Naive thymus-derived CD4-positive, alpha-beta T cell (primary cell): ENCODE measurements at regions not wholly inside any gene's neighbourhood (a gene's known extent, or its start where the extent isn't known, plus 50 kb on each side); places are given as distances from the start of the nearest gene placed in this dataset.

Experiments
- ATAC-seq: fragments of 150-1000 bp; cut with Tn5 transposase; 2 replicates; pipeline ENCODE4 v1.10.0; 2021; ENCODE audit warnings: mild to moderate bottlenecking, moderate library complexity
- CTCF ChIA-PET: fragments of 350-600 bp; sonication (Branson Sonifier 250); formaldehyde crosslinking; loops from one replicate; lab custom pipeline; 2021; ENCODE audit warnings: antibody characterized with exemption; lab: Charles Lee
- POLR2A ChIA-PET: fragments of 350-600 bp; sonication (Branson Sonifier 250); formaldehyde crosslinking; loops from one replicate; lab custom pipeline; 2021; ENCODE audit warnings: antibody characterized with exemption, inconsistent platforms; lab: Charles Lee
- DNase-seq, 9 donors: peaks; one replicate each; pipeline versions ENCODE4 v3.0.0 to v3.0.0-alpha.2; 2020 to 2022; ENCODE audit warnings: mixed read lengths in 1 of 9
- H3K27ac ChIP-seq: one replicate; pipeline ENCODE4 v1.7.0; 2013; ENCODE audit warnings: mild to moderate bottlenecking, low read depth, low read length, moderate library complexity
- H3K27me3 ChIP-seq, 2 donors: one replicate each; pipeline ENCODE4 v1.7.0; 2013; ENCODE audit warnings: low read length in 2 of 2, mild to moderate bottlenecking in 2 of 2, moderate library complexity in 2 of 2; ENCODE audit not compliant: control insufficient read depth in 2 of 2, insufficient read depth in 2 of 2
- H3K36me3 ChIP-seq, 3 experiments: 1 replicate in 2 of 3; 2 replicates in 1 of 3; pipeline ENCODE4 v1.7.0; 2013; ENCODE audit warnings: low read length in 3 of 3, mild to moderate bottlenecking in 3 of 3, moderate library complexity in 1 of 3; ENCODE audit not compliant: insufficient read depth in 3 of 3, control insufficient read depth in 2 of 3
- H3K4me1 ChIP-seq, 2 donors: one replicate each; pipeline ENCODE4 v1.7.0; 2013; ENCODE audit warnings: low read length in 2 of 2, mild to moderate bottlenecking in 2 of 2, moderate library complexity in 1 of 2; ENCODE audit not compliant: control insufficient read depth in 2 of 2, insufficient read depth in 2 of 2
- H3K4me3 ChIP-seq: 2 replicates; pipeline ENCODE4 v1.7.0; 2013; ENCODE audit warnings: mild to moderate bottlenecking, low read length
- H3K9me3 ChIP-seq, 3 experiments: 1 replicate in 2 of 3; 2 replicates in 1 of 3; pipeline ENCODE4 v1.7.0; 2013; ENCODE audit warnings: low read length in 3 of 3; ENCODE audit not compliant: control insufficient read depth in 2 of 3
- H3K27ac Mint-ChIP-seq, 9 donors: one replicate each; pipeline ENCODE4 v1.8.0; 2020 to 2022; ENCODE audit warnings: mixed read lengths in 9 of 9, mild to moderate bottlenecking in 8 of 9, moderate library complexity in 5 of 9, inconsistent platforms in 2 of 9
- H3K27me3 Mint-ChIP-seq, 5 donors: one replicate each; pipeline ENCODE4 v1.8.0; 2021 to 2022; ENCODE audit warnings: mixed read lengths in 5 of 5, mild to moderate bottlenecking in 1 of 5
- H3K36me3 Mint-ChIP-seq, 5 donors: one replicate each; pipeline ENCODE4 v1.8.0; 2020 to 2022; ENCODE audit warnings: mixed read lengths in 5 of 5, mild to moderate bottlenecking in 3 of 5, inconsistent platforms in 1 of 5
- H3K4me1 Mint-ChIP-seq, 7 donors: one replicate each; pipeline ENCODE4 v1.8.0; 2020 to 2022; ENCODE audit warnings: mixed read lengths in 7 of 7, mild to moderate bottlenecking in 3 of 7, inconsistent platforms in 1 of 7
- H3K4me3 Mint-ChIP-seq, 10 donors: one replicate each; pipeline ENCODE4 v1.8.0; 2020 to 2022; ENCODE audit warnings: mild to moderate bottlenecking in 10 of 10, mixed read lengths in 10 of 10, moderate library complexity in 6 of 10, inconsistent platforms in 2 of 10
- H3K9me3 Mint-ChIP-seq, 11 donors: one replicate each; pipeline ENCODE4 v1.8.0; 2020 to 2022; ENCODE audit warnings: mixed read lengths in 11 of 11, mild to moderate bottlenecking in 4 of 11, inconsistent platforms in 1 of 11, moderate library complexity in 1 of 11
- intact Hi-C, 2 donors: fragments of 100-400 bp; cut with micrococcal nuclease; formaldehyde crosslinking; loops; one replicate each; pipeline ENCODE4 v1.15.1; 2023

- ATAC-seq (no peak), DNase-seq (no peak)
- Histone ChIP-seq H3K9me3 (no peaks in the 10 kb centered on the region), H3K4me1 (no peaks in the 10 kb centered on the region), H3K27ac (no peak overlapping the region), H3K27me3 (no peaks in the 10 kb centered on the region), H3K4me3 (no peak overlapping the region), H3K36me3 (no peaks in the 10 kb centered on the region)
- H3K27me3 Mint-ChIP-seq: peaks cover 18 to 58% (median 29%) of the 10 kb centered on the region in 5 donors
- ChIA-PET CTCF (no interaction called here), POLR2A (no interaction called here)
- H3K4me1 Mint-ChIP-seq: no peaks in the 10 kb centered on the region
- H3K9me3 Mint-ChIP-seq: peaks cover 0 to 5% (median 0%) of the 10 kb centered on the region in 11 donors
- no peak overlapping the region for H3K4me3 Mint-ChIP-seq
- no peaks in the 10 kb centered on the region for H3K36me3 Mint-ChIP-seq
- intact Hi-C loops: no loop called here
- no peak overlapping the region for H3K27ac Mint-ChIP-seq
These were observed 68.3 kb upstream of the FRMD1 start for GRCh38 chr6:168147205-168147738.

- H3K9me3 Mint-ChIP-seq: peaks cover 0 to 5% (median 0%) of the 10 kb centered on the region in 11 donors
- H3K4me3 ChIP-seq: no peak overlapping the region
- DNase-seq (no peak), ATAC-seq (no peak)
- no peak overlapping the region for H3K27ac ChIP-seq
- no peak overlapping the region for H3K4me3 Mint-ChIP-seq
- H3K27me3 Mint-ChIP-seq: peaks cover 21 to 61% (median 29%) of the 10 kb centered on the region in 5 donors
- H3K27me3 ChIP-seq: no peaks in the 10 kb centered on the region
- H3K4me1 ChIP-seq: no peaks in the 10 kb centered on the region
- intact Hi-C loops: no loop called here
- H3K27ac Mint-ChIP-seq: no peak overlapping the region
- CTCF ChIA-PET: no interaction called here
- no peaks in the 10 kb centered on the region for H3K36me3 Mint-ChIP-seq
- POLR2A ChIA-PET: no interaction called here
- H3K9me3 ChIP-seq: no peaks in the 10 kb centered on the region
- no peaks in the 10 kb centered on the region for H3K36me3 ChIP-seq
- no peaks in the 10 kb centered on the region for H3K4me1 Mint-ChIP-seq
These were observed 67.0 kb upstream of the FRMD1 start for GRCh38 chr6:168145747-168146596.

- peaks cover 5 to 25% (median 13%) of the 10 kb centered on the region in 5 donors for H3K27me3 Mint-ChIP-seq
- H3K36me3 Mint-ChIP-seq: no peaks in the 10 kb centered on the region
- no peaks in the 10 kb centered on the region for H3K27me3 ChIP-seq
- DNase-seq (no peak), ATAC-seq (no peak)
- intact Hi-C loops: no loop called here
- no peak overlapping the region for H3K27ac Mint-ChIP-seq
- no peak overlapping the region for H3K4me3 ChIP-seq
- no peaks in the 10 kb centered on the region for H3K4me1 ChIP-seq
- peaks cover 0 to 6% (median 0%) of the 10 kb centered on the region in 11 donors for H3K9me3 Mint-ChIP-seq
- H3K9me3 ChIP-seq: no peaks in the 10 kb centered on the region
- H3K4me1 Mint-ChIP-seq: peaks cover 0 to 1% (median 0%) of the 10 kb centered on the region in 7 donors
- POLR2A ChIA-PET: no interaction called here
- CTCF ChIA-PET: no interaction called here
- H3K27ac ChIP-seq: no peak overlapping the region
- H3K4me3 Mint-ChIP-seq: no peak overlapping the region
- H3K36me3 ChIP-seq: no peaks in the 10 kb centered on the region
These were observed 60.1 kb upstream of the FRMD1 start for GRCh38 chr6:168139121-168139520.

GRCh38 chr6:168138436-168138835 is 59.4 kb upstream of the FRMD1 start:
- H3K4me1 ChIP-seq: no peaks in the 10 kb centered on the region
- POLR2A ChIA-PET: no interaction called here
- Mint-ChIP-seq H3K36me3 (no peaks in the 10 kb centered on the region), H3K27ac (no peak overlapping the region), H3K9me3 (peaks cover 0 to 6% (median 0%) of the 10 kb centered on the region in 11 donors), H3K27me3 (peaks cover 0 to 20% (median 11%) of the 10 kb centered on the region in 5 donors), H3K4me3 (no peak overlapping the region), H3K4me1 (peaks cover 0 to 1% (median 0%) of the 10 kb centered on the region in 7 donors)
- no peak overlapping the region for H3K4me3 ChIP-seq
- no peaks in the 10 kb centered on the region for H3K36me3 ChIP-seq
- DNase-seq (no peak), ATAC-seq (no peak)
- intact Hi-C loops: no loop called here
- no peak overlapping the region for H3K27ac ChIP-seq
- CTCF ChIA-PET: no interaction called here
- no peaks in the 10 kb centered on the region for H3K9me3 ChIP-seq
- no peaks in the 10 kb centered on the region for H3K27me3 ChIP-seq

GRCh38 chr6:168137024-168137423 is 58.0 kb upstream of the FRMD1 start:
- Histone ChIP-seq H3K9me3 (no peaks in the 10 kb centered on the region), H3K4me1 (no peaks in the 10 kb centered on the region), H3K27me3 (no peaks in the 10 kb centered on the region), H3K4me3 (no peak overlapping the region), H3K27ac (no peak overlapping the region), H3K36me3 (no peaks in the 10 kb centered on the region)
- no peak for DNase-seq
- no peak for ATAC-seq
- peaks cover 0 to 26% (median 10%) of the 10 kb centered on the region in 5 donors for H3K27me3 Mint-ChIP-seq
- intact Hi-C loops: no loop called here
- CTCF ChIA-PET: no interaction called here
- peaks cover 0 to 6% (median 0%) of the 10 kb centered on the region in 11 donors for H3K9me3 Mint-ChIP-seq
- no peak overlapping the region for H3K27ac Mint-ChIP-seq
- no peak overlapping the region for H3K4me3 Mint-ChIP-seq
- H3K4me1 Mint-ChIP-seq: peaks cover 0 to 1% (median 0%) of the 10 kb centered on the region in 7 donors
- POLR2A ChIA-PET: no interaction called here
- no peaks in the 10 kb centered on the region for H3K36me3 Mint-ChIP-seq

- no peak for ATAC-seq
- DNase-seq: no peak
- Mint-ChIP-seq H3K27me3 (peaks cover 3 to 27% (median 14%) of the 10 kb centered on the region in 5 donors), H3K36me3 (no peaks in the 10 kb centered on the region), H3K9me3 (peaks cover 0 to 6% (median 0%) of the 10 kb centered on the region in 11 donors), H3K4me1 (peaks cover 0 to 1% (median 0%) of the 10 kb centered on the region in 7 donors), H3K4me3 (no peak overlapping the region), H3K27ac (no peak overlapping the region)
- no peaks in the 10 kb centered on the region for H3K36me3 ChIP-seq
- intact Hi-C loops: no loop called here
- no peak overlapping the region for H3K27ac ChIP-seq
- ChIA-PET POLR2A (no interaction called here), CTCF (no interaction called here)
- no peaks in the 10 kb centered on the region for H3K27me3 ChIP-seq
- no peaks in the 10 kb centered on the region for H3K4me1 ChIP-seq
- no peaks in the 10 kb centered on the region for H3K9me3 ChIP-seq
- no peak overlapping the region for H3K4me3 ChIP-seq
These were observed 57.6 kb upstream of the FRMD1 start for GRCh38 chr6:168136622-168137021.
